Cardiac muscle cell (in vitro differentiated cells and primary cell): ENCODE measurements at regions not wholly inside any gene's neighbourhood (a gene's known extent, or its start where the extent isn't known, plus 50 kb on each side); places are given as distances from the start of the nearest gene placed in this dataset.
A peak's percentile ranks its signal among the peaks of the same experiment; 100 is the strongest.

Source experiments
- DNase-seq, 2 donors: peaks; one replicate each; pipeline versions ENCODE4 v3.0.0 to v3.0.0-alpha.2; 2010 to 2017; ENCODE audit warnings: low read depth in 1 of 2, low spot score in 1 of 2
- H3K27ac ChIP-seq: fragments of 200-600 bp; sonication (generic); 2 replicates; pipeline ENCODE4 v1.5.1; 2016
- H3K27me3 ChIP-seq: fragments of 200-600 bp; sonication (generic); 2 replicates; pipeline ENCODE4 v1.6.0; 2016; ENCODE audit warnings: control low read depth
- H3K36me3 ChIP-seq: fragments of 200-600 bp; sonication (generic); 2 replicates; pipeline ENCODE4 v1.5.1; 2016; ENCODE audit warnings: control low read depth
- H3K4me1 ChIP-seq: fragments of 200-600 bp; sonication (generic); 2 replicates; pipeline ENCODE4 v1.8.1; 2017; ENCODE audit warnings: low read depth, mild to moderate bottlenecking, mixed run types
- H3K4me3 ChIP-seq: fragments of 200-600 bp; sonication (generic); 2 replicates; pipeline ENCODE4 v1.5.1; 2016; ENCODE audit warnings: mild to moderate bottlenecking
- H3K9me3 ChIP-seq: fragments of 200-600 bp; sonication (generic); 2 replicates; pipeline ENCODE4 v1.5.1; 2017; ENCODE audit warnings: low read depth, mild to moderate bottlenecking, control low read depth
- TF ChIP-seq, protein P1 (sequence below): IDR thresholded peaks from 2 replicates; pipeline ENCODE4 v1.5.1; 2012; ENCODE audit warnings: low read depth, mild to moderate bottlenecking, low read length

- Histone ChIP-seq H3K27ac (no peak overlapping the region), H3K36me3 (no peaks in the 10 kb centered on the region), H3K27me3 (no peaks in the 10 kb centered on the region), H3K4me1 (no peaks in the 10 kb centered on the region), H3K4me3 (no peak overlapping the region), H3K9me3 (no peaks in the 10 kb centered on the region)
- no peak for DNase-seq
- TF ChIP-seq, protein P1, sequence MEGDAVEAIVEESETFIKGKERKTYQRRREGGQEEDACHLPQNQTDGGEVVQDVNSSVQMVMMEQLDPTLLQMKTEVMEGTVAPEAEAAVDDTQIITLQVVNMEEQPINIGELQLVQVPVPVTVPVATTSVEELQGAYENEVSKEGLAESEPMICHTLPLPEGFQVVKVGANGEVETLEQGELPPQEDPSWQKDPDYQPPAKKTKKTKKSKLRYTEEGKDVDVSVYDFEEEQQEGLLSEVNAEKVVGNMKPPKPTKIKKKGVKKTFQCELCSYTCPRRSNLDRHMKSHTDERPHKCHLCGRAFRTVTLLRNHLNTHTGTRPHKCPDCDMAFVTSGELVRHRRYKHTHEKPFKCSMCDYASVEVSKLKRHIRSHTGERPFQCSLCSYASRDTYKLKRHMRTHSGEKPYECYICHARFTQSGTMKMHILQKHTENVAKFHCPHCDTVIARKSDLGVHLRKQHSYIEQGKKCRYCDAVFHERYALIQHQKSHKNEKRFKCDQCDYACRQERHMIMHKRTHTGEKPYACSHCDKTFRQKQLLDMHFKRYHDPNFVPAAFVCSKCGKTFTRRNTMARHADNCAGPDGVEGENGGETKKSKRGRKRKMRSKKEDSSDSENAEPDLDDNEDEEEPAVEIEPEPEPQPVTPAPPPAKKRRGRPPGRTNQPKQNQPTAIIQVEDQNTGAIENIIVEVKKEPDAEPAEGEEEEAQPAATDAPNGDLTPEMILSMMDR, result no peak
Measured at GRCh38 chr2:18309627-18310026, 250.8 kb downstream of the RDH14 start.

GRCh38 chr2:18309188-18309587, 251.3 kb downstream of the RDH14 start:
- Histone ChIP-seq H3K4me3 (no peak overlapping the region), H3K27me3 (no peaks in the 10 kb centered on the region), H3K9me3 (no peaks in the 10 kb centered on the region), H3K36me3 (no peaks in the 10 kb centered on the region), H3K4me1 (no peaks in the 10 kb centered on the region), H3K27ac (no peak overlapping the region)
- no peak for DNase-seq
- TF ChIP-seq, protein P1, result no peak

- Histone ChIP-seq H3K27ac (no peak overlapping the region), H3K4me1 (peaks cover 6% of the 10 kb centered on the region), H3K27me3 (no peaks in the 10 kb centered on the region), H3K4me3 (no peak overlapping the region), H3K36me3 (no peaks in the 10 kb centered on the region), H3K9me3 (no peaks in the 10 kb centered on the region)
- peak in 1 of 2 donors; percentile 42 for DNase-seq
- TF ChIP-seq, protein P1, result no peak
Measured at GRCh38 chr2:18304849-18305248, 255.6 kb downstream of the RDH14 start.

DNA sequence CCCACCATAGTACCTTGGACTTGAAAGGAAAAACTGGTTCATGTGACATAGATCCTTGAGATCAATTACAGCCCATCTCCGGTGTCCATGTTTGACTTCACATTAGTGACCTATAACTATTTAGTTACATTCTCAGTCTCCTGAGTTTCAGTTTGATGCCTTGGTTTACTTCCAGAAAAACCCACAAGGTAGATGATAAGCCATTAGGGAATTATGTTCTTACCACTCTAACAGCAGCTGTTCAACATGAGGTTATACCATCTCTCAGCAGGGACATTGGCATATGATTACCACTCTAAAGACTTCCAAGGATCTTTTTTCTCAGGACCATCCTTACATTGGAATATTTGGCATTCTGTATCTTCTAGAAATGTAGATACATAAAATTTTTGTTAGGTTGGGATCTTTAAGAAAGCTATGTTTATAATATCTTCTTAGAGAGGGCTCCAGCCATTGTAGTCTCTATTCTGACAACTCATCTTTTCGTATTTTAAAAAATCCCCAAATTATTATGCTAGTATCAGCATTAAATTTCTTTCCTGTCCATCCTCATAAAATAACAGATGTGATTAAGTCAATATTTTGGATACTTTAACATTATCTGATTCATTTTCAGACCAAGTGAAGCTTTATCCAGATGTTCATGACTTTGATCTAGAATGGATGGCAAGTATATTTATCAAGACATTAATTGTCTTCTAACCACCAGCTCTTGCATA, 258.9 kb downstream of the RDH14 start:
- Histone ChIP-seq H3K4me3 (no peak overlapping the region), H3K4me1 (peaks cover 18% of the 10 kb centered on the region), H3K9me3 (no peaks in the 10 kb centered on the region), H3K36me3 (no peaks in the 10 kb centered on the region), H3K27me3 (no peaks in the 10 kb centered on the region), H3K27ac (no peak overlapping the region)
- TF ChIP-seq, protein P1, result no peak
- no peak for DNase-seq

- Histone ChIP-seq H3K27ac (peak overlapping the region; percentile 77), H3K4me3 (no peak overlapping the region), H3K27me3 (no peaks in the 10 kb centered on the region), H3K9me3 (no peaks in the 10 kb centered on the region), H3K36me3 (no peaks in the 10 kb centered on the region), H3K4me1 (peaks cover 18% of the 10 kb centered on the region)
- TF ChIP-seq, protein P1, result no peak
- peak; percentile 22 to 94 for DNase-seq
Measured at GRCh38 chr2:18299423-18300212, 260.8 kb downstream of the RDH14 start.
